ENCODE measurements at regions not wholly inside any gene's neighbourhood (a gene's known extent, or its start where the extent isn't known, plus 50 kb on each side); places are given as distances from the start of the nearest gene placed in this dataset.

- Histone ChIP-seq H3K9me3 (ENCODE audit: severe bottlenecking) (no peaks in the 10 kb centered on the region), H3K27me3 (ENCODE audit: insufficient read depth, poor library complexity, severe bottlenecking) (no peaks in the 10 kb centered on the region), H3K36me3 (ENCODE audit: low read depth) (no peaks in the 10 kb centered on the region), H3K27ac (ENCODE audit: poor library complexity, severe bottlenecking) (no peak overlapping the region), H3K4me3 (ENCODE audit: severe bottlenecking) (no peak overlapping the region), H3K4me1 (ENCODE audit: insufficient read depth, poor library complexity, severe bottlenecking) (no peaks in the 10 kb centered on the region)
- DNase-seq (ENCODE audit: low spot score) (no peak), ATAC-seq (ENCODE audit: low read depth) (no peak)
- TF ChIP-seq CTCF (IDR thresholded peaks at IDR 0.05; ENCODE audit: poor library complexity, severe bottlenecking): no peak
Observed at GRCh38 chr11:29750392-29750791, 266.4 kb downstream of the KCNA4 start.

- H3K4me3 ChIP-seq (ENCODE audit: severe bottlenecking): no peak overlapping the region
- TF ChIP-seq CTCF (IDR thresholded peaks at IDR 0.05; ENCODE audit: poor library complexity, severe bottlenecking): no peak
- peak; percentile 86 for ATAC-seq (ENCODE audit: low read depth)
- H3K36me3 ChIP-seq (ENCODE audit: low read depth): no peaks in the 10 kb centered on the region
- H3K9me3 ChIP-seq (ENCODE audit: severe bottlenecking): no peaks in the 10 kb centered on the region
- H3K27me3 ChIP-seq (ENCODE audit: insufficient read depth, poor library complexity, severe bottlenecking): no peaks in the 10 kb centered on the region
- no peak overlapping the region for H3K27ac ChIP-seq (ENCODE audit: poor library complexity, severe bottlenecking)
- H3K4me1 ChIP-seq (ENCODE audit: insufficient read depth, poor library complexity, severe bottlenecking): no peaks in the 10 kb centered on the region
- DNase-seq (ENCODE audit: low spot score): no peak
Observed at GRCh38 chr11:29734287-29734686, 282.5 kb downstream of the KCNA4 start.

GRCh38 chr11:29713831-29714320 lies 303.0 kb downstream of the KCNA4 start:
- Histone ChIP-seq H3K4me3 (ENCODE audit: severe bottlenecking) (no peak overlapping the region), H3K9me3 (ENCODE audit: severe bottlenecking) (no peaks in the 10 kb centered on the region), H3K27me3 (ENCODE audit: insufficient read depth, poor library complexity, severe bottlenecking) (no peaks in the 10 kb centered on the region), H3K36me3 (ENCODE audit: low read depth) (no peaks in the 10 kb centered on the region), H3K4me1 (ENCODE audit: insufficient read depth, poor library complexity, severe bottlenecking) (no peaks in the 10 kb centered on the region), H3K27ac (ENCODE audit: poor library complexity, severe bottlenecking) (no peak overlapping the region)
- ATAC-seq (ENCODE audit: low read depth): no peak
- no peak for TF ChIP-seq CTCF (IDR thresholded peaks at IDR 0.05; ENCODE audit: poor library complexity, severe bottlenecking)
- DNase-seq (ENCODE audit: low spot score): no peak

GRCh38 chr11:29712616-29713015 lies 304.2 kb downstream of the KCNA4 start:
- no peak for TF ChIP-seq CTCF (IDR thresholded peaks at IDR 0.05; ENCODE audit: poor library complexity, severe bottlenecking)
- DNase-seq (ENCODE audit: low spot score) (no peak), ATAC-seq (ENCODE audit: low read depth) (no peak)
- no peaks in the 10 kb centered on the region for H3K4me1 ChIP-seq (ENCODE audit: insufficient read depth, poor library complexity, severe bottlenecking)
- no peaks in the 10 kb centered on the region for H3K36me3 ChIP-seq (ENCODE audit: low read depth)
- H3K27ac ChIP-seq (ENCODE audit: poor library complexity, severe bottlenecking): no peak overlapping the region
- H3K9me3 ChIP-seq (ENCODE audit: severe bottlenecking): no peaks in the 10 kb centered on the region
- no peaks in the 10 kb centered on the region for H3K27me3 ChIP-seq (ENCODE audit: insufficient read depth, poor library complexity, severe bottlenecking)
- no peak overlapping the region for H3K4me3 ChIP-seq (ENCODE audit: severe bottlenecking)

- Histone ChIP-seq H3K27me3 (ENCODE audit: insufficient read depth, poor library complexity, severe bottlenecking) (no peaks in the 10 kb centered on the region), H3K9me3 (ENCODE audit: severe bottlenecking) (no peaks in the 10 kb centered on the region), H3K27ac (ENCODE audit: poor library complexity, severe bottlenecking) (no peak overlapping the region), H3K4me1 (ENCODE audit: insufficient read depth, poor library complexity, severe bottlenecking) (no peaks in the 10 kb centered on the region), H3K36me3 (ENCODE audit: low read depth) (no peaks in the 10 kb centered on the region), H3K4me3 (ENCODE audit: severe bottlenecking) (no peak overlapping the region)
- DNase-seq (ENCODE audit: low spot score) (no peak), ATAC-seq (ENCODE audit: low read depth) (no peak)
- TF ChIP-seq CTCF (IDR thresholded peaks at IDR 0.05; ENCODE audit: poor library complexity, severe bottlenecking): no peak
Observed at GRCh38 chr11:29707924-29708323, 308.9 kb downstream of the KCNA4 start.

Data from RWPE2 (cell line).